Hematopoietic multipotent progenitor cell treated with erythropoietin and hydrocortisone succinate and interleukin-3 and kit ligand, for 8 days (in vitro differentiated cells): ENCODE measurements at regions not wholly inside any gene's neighbourhood (a gene's known extent, or its start where the extent isn't known, plus 50 kb on each side); places are given as distances from the start of the nearest gene placed in this dataset.

Source experiments
- DNase-seq: peaks from one replicate; pipeline ENCODE4 v3.0.0-alpha.2; 2015

GRCh38 chr3:147604136-147604535 lies 195.0 kb downstream of the ZIC1 start:
- no peak for DNase-seq

GRCh38 chr3:147613725-147614124 lies 204.6 kb downstream of the ZIC1 start:
- DNase-seq, result no peak

- no peak for DNase-seq
These were observed 205.0 kb downstream of the ZIC1 start for GRCh38 chr3:147614210-147614609.

- DNase-seq, result no peak
These were observed 205.9 kb downstream of the ZIC1 start for GRCh38 chr3:147615035-147615434.

GRCh38 chr3:147616998-147617619 lies 207.9 kb downstream of the ZIC1 start:
- peak; percentile 17 for DNase-seq

GRCh38 chr3:147618691-147619090 lies 209.5 kb downstream of the ZIC1 start:
- DNase-seq, result no peak

GRCh38 chr3:147619921-147620560 lies 210.9 kb downstream of the ZIC1 start:
- no peak for DNase-seq

GRCh38 chr3:147620906-147621305 lies 211.7 kb downstream of the ZIC1 start:
- no peak for DNase-seq

GRCh38 chr3:147630921-147631415 lies 221.8 kb downstream of the ZIC1 start:
- DNase-seq, result no peak

GRCh38 chr3:147640781-147641180 lies 231.6 kb downstream of the ZIC1 start:
- DNase-seq, result no peak

- no peak for DNase-seq
These were observed 236.6 kb downstream of the ZIC1 start for GRCh38 chr3:147645761-147646160.

- DNase-seq, result no peak
These were observed 240.3 kb downstream of the ZIC1 start for GRCh38 chr3:147649475-147649874.

GRCh38 chr3:147651107-147651778 lies 242.1 kb downstream of the ZIC1 start:
- DNase-seq, result no peak

- no peak for DNase-seq
These were observed 243.6 kb downstream of the ZIC1 start for GRCh38 chr3:147652651-147653366.

GRCh38 chr3:147653367-147653923 lies 244.3 kb downstream of the ZIC1 start:
- no peak for DNase-seq

GRCh38 chr3:147654827-147655226 lies 245.7 kb downstream of the ZIC1 start:
- DNase-seq, result no peak

GRCh38 chr3:147655236-147655635 lies 246.1 kb downstream of the ZIC1 start:
- no peak for DNase-seq

- DNase-seq, result no peak
These were observed 246.9 kb downstream of the ZIC1 start for GRCh38 chr3:147656023-147656422.

GRCh38 chr3:147661916-147662315 lies 252.8 kb downstream of the ZIC1 start:
- DNase-seq, result no peak

GRCh38 chr3:147662705-147663104 lies 253.5 kb downstream of the ZIC1 start:
- no peak for DNase-seq

GRCh38 chr3:147669077-147669476 lies 259.9 kb downstream of the ZIC1 start:
- DNase-seq, result no peak

- DNase-seq, result no peak
These were observed 262.9 kb downstream of the ZIC1 start for GRCh38 chr3:147672035-147672434.

- no peak for DNase-seq
These were observed 263.3 kb downstream of the ZIC1 start for GRCh38 chr3:147672436-147672835.
